Stimulated activated CD8-positive, alpha-beta memory T cell treated with anti-CD3 and anti-CD28 coated beads, Interleukin-15, amount 100 ng/mL, for 48 hours (primary cell): ENCODE measurements at regions not wholly inside any gene's neighbourhood (a gene's known extent, or its start where the extent isn't known, plus 50 kb on each side); places are given as distances from the start of the nearest gene placed in this dataset.
A peak's percentile ranks its signal among the peaks of the same experiment; 100 is the strongest.

ENCODE experiments used
- DNase-seq, 2 donors: peaks; one replicate each; pipeline ENCODE4 v3.0.0-alpha.2; 2020; ENCODE audit warnings: low read depth in 2 of 2

DNA sequence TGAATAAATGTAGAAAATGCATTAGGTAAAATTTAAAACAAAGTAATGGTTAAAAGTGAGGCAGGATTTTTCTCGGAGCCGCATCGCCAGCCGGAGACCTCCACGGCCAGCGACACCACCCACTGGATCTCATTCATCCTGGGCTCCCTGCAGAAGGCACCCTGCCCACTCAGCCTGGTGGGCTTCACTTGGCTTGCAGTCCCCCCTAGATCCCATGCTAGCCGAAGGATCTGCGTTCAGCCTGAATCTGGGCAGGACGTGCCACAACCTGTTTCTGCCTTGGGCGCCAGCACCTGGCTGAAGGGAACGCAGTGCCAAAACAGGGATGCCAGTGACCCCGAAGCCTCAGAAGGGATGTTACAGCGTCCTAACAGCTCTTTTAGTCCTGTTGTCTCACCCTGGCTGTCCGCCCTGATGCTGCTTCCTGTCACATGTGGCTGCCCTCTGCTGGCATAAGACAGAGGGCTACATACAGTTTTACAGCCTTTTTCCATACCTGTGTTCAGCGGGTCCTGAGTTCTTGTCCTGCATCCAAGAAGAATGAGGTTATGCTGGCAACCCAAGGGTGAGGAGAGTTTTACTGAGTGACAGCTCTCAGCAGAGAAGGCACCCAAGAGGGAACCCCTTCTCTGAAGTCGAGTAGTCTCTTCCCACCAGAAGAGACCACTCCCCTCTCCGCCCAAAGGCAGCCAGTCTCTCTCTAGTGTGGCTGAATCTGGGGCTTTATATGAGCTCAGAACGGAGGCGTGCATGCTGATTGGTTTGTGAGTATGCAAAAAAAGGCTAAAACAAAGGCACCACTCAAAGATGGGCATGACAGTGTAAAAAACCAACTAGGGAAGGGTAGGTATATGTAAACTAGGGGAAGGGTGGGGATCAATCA is 173.1 kb upstream of the GYPC start:
- DNase-seq: no peak

GRCh38 chr2:126494593-126494992 is 161.4 kb upstream of the GYPC start:
- DNase-seq: no peak

DNA sequence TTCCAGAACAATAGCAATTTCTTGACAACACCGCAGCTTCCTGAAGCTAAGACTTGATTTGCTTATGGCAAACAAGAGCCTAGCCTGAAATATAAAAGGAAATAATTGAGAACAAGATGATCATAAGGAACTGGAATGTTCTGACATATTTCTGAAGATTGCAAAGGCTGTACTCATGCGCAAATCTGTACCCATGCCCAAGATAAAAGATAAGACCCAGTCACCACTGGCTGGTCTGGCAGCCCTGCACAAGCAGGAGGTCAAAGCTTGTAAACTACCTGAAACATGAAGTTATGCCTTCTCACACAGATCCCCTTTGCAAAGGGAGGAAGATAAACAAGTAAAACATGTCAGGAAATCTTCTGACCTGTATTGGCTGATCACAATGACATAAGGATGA is 160.8 kb upstream of the GYPC start:
- DNase-seq: no peak

DNA sequence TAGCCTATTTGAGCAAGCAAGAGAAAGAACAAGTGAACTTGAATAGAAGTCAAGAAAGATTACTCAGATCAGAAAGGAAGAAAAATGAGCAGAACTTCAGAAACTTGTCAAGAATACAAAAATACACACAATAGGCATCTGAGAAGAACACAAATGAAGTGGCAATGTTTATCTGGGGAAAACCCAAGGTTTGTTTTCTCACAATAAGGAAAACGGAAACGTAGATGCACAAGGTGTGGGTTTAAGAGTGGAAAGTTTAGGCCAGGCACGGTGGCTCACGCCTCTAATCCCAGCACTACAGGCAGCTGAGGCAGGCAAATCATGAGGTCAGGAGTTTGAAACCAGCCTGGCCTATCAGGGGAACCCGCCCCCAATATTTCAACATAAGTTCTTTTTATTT is 159.5 kb upstream of the GYPC start:
- DNase-seq: no peak

DNA sequence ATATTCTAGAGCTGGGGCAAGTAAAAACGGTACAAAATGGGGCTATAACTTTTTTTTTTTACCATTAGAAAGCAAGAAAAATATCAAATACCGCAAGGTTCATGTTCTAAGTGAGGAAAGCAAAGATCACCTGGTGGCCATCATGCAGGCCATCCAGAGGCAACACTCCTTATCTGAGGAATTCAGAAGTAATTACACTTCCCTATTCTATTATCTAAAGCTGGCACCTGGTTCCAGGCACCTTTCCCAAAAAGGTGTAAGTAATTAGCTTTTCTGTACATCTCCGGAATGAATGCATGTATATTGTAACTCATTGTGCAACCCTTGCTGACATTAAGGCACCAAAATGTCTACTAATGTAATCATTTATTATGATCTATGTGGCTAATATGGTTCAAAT is 152.5 kb upstream of the GYPC start:
- DNase-seq: no peak

DNA sequence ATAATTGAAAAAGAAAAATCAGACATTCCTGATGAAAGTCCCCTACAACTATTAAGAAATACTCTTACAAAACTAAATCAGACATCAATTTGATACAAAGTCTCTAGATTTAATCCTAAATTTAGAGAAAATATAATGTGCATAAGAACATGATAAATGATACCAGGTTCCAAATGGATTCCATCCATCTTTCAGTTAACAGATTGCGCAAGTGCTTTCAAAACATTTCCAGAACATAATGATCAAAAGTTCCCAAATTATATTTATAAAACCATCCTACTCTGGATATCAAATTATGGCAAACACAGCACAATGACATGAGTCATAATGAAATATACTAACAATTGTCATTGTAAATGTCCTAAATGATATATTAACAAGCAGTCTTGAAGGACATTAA is 151.0 kb upstream of the GYPC start:
- no peak for DNase-seq

DNA sequence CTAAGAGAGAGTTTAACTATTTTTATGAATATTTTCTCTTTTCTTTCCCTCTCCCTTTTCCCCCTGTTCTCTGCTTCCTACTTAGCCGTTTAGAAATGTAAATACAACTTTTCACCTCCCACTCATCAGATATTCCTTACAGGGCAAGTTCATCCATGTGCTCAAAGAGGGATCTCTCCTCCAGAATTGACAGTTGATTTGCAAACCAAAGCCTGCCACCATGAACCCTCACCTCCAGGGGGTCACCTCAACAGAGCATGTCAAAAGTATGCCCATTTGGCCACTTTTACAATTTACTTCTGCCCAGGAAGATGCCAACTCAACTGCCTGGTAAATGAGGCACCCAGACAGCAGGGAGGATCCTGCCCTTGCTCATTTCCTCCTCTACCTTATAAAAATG is 149.2 kb upstream of the GYPC start:
- DNase-seq: no peak

- no peak for DNase-seq
These were observed 148.5 kb upstream of the GYPC start for GRCh38 chr2:126507425-126507911.

DNA sequence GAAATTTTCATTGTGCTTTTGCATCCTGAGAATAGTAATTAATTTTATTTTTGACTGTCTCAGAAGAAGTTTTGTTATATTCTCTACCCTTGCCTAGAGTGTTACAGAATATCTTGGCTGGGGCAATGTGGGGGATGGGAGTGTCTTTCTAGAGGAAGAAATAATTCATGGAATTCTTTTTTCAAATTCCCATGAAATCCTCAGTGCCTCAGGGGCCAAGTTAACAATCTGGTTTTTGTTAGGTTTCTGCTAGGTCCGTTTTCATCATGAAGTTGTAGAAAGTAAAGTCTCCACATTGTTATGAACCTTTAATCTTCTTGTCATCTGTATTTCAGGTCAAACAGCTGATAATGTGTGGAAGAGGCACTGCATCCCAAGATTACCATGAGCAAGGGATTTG is 145.6 kb upstream of the GYPC start:
- DNase-seq: no peak

- DNase-seq: no peak
These were observed 145.0 kb upstream of the GYPC start for GRCh38 chr2:126510960-126511359.

GRCh38 chr2:126512026-126512425 is 143.9 kb upstream of the GYPC start:
- DNase-seq: no peak

- DNase-seq: no peak
These were observed 142.9 kb upstream of the GYPC start for GRCh38 chr2:126513033-126513432.

GRCh38 chr2:126515471-126515870 is 140.5 kb upstream of the GYPC start:
- DNase-seq: no peak

GRCh38 chr2:126518196-126518595 is 137.8 kb upstream of the GYPC start:
- no peak for DNase-seq

DNA sequence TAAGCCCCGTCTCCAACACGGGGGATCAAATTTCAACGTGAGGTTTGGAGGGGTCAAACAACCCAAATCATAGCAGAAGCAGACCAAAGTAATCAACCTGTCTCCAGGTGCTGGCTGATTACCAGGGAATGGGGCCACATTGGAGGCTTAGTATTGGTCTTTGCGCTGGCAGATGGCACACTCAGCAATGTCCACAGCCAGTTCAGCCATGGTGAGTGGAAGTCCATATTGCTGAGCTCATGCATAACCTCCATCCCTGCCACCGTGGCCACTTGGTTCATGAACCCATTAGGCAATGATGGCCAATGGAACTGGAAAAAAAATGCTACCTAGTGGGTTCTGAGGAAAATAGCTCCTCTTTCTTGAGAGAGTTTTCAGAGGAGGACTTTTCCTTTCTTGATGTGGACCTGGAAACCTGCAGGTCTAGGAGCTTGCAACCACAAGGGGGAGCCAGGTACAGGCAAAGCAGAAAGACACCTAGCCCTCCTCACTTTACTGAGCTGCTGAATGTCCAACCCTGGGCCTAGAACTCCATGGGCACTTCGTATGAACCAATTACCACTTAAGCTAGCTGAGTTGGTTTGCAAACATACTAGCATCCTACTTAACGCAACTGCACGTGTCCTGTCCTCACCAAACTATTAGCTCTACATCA is 128.0 kb upstream of the GYPC start:
- DNase-seq: peak; percentile 28 to 38

DNA sequence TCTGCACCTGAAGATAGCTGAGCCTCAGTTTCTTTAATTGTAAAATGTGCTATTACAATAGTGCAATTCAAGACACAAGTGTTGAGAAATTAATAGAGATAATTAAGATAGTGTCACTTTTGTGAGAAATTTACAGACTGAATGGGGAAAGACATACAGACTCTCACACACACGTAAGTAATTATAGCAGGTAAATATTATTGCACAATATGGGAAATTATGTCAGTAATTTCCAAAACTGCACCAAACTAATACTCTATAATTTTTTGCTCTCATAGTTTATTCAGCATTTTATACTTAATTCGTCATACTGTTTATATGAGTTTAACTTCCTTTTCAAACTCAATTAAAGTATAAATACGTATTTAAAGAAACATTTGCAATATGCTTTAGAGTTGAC is 124.9 kb upstream of the GYPC start:
- DNase-seq: no peak

DNA sequence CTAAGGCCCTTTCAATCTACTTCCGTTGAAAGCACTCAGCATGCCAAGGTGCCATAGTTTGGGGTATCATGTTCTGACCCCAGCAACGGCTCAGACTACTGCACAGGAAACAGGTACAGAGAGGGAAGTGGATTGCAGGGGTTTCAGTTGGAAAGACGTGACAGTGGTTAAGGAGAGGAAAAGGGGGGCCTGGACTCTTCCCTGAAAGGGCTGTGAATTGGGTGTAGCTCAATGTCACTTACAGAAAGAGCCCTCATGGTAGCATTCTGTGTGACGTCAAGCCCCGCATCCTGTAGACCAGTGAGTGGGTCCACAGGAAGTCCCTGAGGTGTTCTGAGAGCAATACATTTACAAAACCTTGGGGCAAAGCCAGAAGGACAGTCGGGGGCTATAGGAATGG is 121.5 kb upstream of the GYPC start:
- no peak for DNase-seq

- no peak for DNase-seq
These were observed 120.5 kb upstream of the GYPC start for GRCh38 chr2:126535408-126535807.

- DNase-seq: no peak
These were observed 119.3 kb upstream of the GYPC start for GRCh38 chr2:126536605-126537200.

DNA sequence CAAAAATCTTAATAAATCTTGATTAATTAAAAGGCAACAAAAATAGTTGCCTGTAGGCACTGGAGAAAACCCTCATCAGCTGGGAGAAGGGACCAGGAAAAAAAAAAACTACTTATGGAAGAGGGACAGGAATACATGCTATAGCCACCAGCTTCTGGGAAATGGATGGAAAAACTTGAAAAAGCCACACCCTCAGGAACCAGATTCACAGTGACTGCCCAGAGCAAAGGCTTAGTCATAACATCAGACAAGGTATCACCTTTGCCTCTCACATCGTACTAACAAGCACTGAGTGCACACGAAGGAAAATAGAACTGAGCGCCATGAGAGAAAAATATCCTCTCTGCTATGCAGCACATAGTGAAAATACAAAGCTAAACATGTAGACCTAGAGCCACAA is 116.9 kb upstream of the GYPC start:
- DNase-seq: no peak

DNA sequence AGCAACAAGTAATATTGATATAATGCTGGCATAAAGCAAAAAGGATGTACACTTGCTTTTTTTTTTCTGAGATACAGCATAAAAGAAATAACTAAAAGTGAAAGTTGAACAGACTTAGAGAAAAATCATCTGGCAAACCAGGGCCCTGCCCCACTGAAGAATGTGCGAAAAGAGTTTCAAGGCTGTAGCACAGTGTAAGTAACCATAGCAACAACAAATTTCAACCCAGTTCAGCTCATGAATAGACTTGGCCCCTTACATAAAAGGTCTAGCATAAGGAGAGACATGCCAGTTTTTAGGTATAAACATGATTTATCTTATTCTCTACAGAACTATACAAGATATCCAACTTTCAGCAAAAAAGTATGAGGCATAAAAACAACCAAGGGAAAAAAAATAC is 113.7 kb upstream of the GYPC start:
- DNase-seq: no peak

DNA sequence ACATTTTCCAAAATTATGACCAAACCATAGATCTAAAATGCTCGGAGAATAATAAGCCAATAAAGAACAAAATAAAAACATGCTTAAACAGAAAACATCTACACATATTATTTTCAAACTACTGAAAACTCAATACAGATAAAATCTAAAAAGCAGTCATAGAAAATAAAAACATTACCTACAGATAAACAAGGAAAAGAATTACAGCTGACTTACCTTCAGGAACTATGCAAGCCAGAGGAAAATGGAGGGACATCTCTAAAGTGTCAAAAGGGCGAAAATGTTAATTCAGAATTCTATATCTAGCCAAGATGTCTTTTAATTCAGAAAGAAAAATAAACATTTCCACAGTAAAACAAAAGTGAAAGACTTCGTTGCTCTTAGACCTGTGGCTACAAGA is 112.9 kb upstream of the GYPC start:
- DNase-seq: no peak

DNA sequence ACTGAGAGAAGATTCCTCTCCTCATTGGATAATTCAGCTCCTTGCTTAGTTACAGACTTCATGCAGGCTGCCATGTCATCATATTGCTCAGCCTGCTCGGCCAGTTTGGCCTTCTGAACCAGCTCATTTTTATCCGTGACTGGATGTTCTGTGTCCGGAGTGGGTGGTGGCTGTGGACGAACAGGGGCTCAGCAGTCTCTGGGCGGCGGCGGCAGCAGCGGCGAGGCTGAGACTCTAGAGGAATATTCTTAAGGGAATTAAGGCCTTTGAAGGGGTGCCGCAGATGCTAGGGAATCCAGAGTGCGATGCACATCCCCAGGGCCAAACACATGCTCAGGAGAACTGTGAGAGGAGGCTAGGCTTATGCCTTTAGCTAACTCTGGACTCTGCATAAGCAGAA is 97.9 kb upstream of the GYPC start:
- DNase-seq: no peak
